ENCODE measurements at regions not wholly inside any gene's neighbourhood (a gene's known extent, or its start where the extent isn't known, plus 50 kb on each side); places are given as distances from the start of the nearest gene placed in this dataset.

DNA sequence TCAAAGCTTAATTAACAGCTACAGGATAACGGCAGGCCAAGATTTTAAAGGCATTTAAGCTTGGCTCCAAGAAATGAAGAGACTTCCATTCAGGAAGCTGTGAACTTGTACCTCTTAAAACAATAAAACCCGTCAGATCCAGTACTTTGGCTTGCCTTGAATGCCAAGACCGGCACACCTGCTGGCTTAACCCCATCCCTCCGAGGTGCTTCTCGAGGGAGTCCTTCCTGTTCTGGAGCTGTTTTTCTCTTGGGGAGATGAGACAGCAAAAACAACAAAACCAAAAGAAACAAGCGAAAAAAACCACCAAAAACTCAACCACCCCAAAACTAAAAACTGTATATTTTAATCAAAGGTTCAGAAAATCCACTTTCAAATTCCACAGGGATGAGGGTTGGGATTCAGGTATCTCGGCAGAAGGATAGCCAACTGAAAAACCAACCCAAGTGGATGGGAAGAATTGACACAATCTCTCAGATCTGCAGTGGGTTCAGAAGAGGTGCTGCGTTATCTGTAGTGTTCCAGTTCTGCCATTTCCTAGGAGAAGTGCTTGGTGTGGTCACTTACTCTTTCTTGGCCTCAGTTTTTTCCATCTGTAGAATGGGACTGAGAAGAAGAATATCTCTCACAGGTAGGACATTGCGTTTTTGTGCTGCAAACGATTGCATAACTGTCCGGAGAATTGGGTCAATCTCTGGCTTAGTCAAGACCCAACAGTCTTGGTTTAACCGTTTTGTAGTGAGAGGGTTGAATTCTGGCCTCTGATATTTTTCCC lies 420.1 kb downstream of the VRK1 start:
- TF ChIP-seq, protein P1, sequence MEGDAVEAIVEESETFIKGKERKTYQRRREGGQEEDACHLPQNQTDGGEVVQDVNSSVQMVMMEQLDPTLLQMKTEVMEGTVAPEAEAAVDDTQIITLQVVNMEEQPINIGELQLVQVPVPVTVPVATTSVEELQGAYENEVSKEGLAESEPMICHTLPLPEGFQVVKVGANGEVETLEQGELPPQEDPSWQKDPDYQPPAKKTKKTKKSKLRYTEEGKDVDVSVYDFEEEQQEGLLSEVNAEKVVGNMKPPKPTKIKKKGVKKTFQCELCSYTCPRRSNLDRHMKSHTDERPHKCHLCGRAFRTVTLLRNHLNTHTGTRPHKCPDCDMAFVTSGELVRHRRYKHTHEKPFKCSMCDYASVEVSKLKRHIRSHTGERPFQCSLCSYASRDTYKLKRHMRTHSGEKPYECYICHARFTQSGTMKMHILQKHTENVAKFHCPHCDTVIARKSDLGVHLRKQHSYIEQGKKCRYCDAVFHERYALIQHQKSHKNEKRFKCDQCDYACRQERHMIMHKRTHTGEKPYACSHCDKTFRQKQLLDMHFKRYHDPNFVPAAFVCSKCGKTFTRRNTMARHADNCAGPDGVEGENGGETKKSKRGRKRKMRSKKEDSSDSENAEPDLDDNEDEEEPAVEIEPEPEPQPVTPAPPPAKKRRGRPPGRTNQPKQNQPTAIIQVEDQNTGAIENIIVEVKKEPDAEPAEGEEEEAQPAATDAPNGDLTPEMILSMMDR (conservative IDR thresholded peaks at IDR 0.05; ENCODE audit: low read depth, low read length): no peak
- H3K4me3 ChIP-seq (ENCODE audit: low read depth, low read length): no peak overlapping the region
- DNase-seq (ENCODE audit: low read depth): no peak

DNA sequence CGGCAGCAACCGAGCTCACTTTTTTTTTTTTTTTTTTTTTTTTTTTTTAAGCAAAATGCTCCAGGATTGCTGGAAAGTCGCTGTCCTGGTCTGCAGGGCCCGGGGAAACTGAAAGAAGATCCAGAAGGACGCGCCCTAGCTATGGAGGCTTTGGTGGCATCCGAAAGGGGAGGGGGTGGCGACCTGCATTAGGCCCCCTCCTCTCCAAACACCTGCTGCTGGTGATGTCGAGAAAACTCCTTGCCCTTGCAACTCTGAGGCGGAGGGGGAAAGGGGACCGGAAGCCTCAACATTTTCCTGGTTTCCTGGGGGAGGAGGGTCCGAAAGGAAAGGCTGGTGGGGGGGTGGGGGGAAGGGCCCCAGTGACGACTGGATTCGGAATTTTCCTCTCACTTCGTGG lies 421.1 kb downstream of the VRK1 start:
- no peak for DNase-seq (ENCODE audit: low read depth)
- TF ChIP-seq, protein P1 (conservative IDR thresholded peaks at IDR 0.05; ENCODE audit: low read depth, low read length): no peak
- H3K4me3 ChIP-seq (ENCODE audit: low read depth, low read length): peak overlapping the region; percentile 59

DNA sequence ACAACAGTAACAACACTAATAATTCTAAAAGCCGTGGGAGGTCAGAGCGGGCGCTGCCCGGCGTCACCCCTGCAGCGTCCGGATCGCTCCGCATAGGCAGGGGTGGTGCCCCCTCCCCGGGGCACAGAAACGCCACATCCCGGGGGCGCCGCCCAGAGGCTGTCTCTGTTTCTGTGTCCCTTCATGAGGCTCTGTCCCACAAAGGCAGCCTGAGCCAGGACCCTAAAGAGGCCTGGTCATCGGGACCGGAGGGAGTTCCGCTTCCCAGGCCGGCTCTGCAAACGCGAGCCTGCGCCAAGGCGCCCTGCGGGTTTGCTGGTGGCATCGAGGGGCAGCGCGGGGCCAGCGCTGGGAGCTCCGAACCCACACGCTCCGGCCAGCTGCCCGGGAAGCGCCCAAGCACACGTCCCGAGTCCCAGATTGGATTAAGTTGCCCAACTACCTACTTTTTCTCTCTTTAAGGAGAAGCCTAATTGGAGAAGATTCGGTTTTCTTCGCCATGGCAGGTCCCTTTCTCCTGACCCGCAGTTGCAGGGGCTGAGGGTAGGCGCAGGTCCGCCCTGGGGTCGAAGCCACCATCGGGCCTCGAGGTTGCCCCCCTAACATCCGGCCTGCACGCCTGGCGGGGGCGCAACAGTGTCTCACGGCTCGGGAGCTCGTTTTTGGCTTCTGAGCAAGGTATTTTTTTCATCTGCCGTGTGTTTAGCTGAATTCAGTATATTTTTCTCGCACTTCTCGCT lies 421.7 kb downstream of the VRK1 start:
- TF ChIP-seq, protein P1 (conservative IDR thresholded peaks at IDR 0.05; ENCODE audit: low read depth, low read length): peak; percentile 10
- peak overlapping the region; percentile 59 for H3K4me3 ChIP-seq (ENCODE audit: low read depth, low read length)
- no peak for DNase-seq (ENCODE audit: low read depth)

DNA sequence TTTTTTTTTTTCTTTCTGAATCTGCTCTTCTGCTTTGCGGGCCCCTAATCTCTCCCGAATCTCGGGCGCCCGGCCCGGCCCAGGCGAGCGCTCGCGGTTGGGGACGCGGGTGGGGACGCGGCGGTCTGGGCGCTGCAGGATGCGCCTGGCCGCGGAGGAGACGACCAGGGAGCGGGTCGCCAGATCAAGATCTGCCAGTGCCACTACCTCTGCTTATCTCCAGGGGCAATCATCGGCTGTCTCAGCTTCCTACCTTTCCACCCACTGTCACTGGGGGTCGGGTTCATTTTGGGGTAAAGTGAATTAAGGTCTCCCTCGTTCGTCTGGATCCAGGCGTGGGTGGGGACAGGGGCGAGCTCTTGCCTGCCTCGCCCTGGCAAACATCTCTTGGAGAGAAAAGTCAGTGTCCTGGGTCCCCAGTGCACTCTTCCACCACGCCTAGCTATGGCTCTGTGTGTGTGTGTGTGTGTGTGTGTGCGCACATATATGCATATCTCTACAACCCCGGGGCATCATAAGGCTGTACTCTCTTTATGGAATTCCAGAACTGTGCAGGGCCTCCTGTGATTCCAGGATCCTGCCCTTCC lies 422.3 kb downstream of the VRK1 start:
- no peak for DNase-seq (ENCODE audit: low read depth)

DNA sequence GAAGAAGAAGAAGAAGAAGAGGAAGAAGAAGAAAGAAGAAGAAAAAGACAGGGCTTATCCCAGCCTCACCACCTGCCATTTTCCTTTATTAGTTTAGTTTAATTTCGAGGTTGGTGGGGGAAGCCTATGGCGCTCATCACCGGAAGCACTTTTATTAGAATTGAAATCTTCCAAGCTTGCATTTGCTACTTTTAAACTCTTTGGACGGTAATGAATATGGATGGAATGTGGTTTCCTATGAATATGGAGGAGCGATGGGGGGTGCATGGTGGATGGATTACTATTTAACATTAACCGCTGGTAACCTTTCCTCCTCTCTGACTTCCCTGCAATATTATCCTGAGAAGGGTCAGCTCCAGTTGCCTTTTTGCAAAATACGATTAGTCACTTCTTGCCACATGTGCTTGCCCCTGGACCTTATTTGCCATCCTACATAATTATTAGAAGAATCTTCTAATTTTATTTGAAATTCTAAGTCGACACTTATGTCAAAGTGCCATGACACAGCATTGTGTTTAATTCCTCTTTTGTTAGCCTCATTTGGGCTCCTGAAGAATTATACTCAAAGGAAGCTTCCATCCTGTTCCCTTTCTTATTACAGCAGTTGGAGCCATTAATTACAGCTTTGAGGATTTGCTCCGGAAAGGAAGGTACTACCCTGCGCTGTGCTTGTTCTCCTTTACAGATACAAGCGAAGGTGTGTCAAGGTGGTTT lies 424.5 kb downstream of the VRK1 start:
- no peak overlapping the region for H3K4me3 ChIP-seq (ENCODE audit: low read depth, low read length)
- TF ChIP-seq, protein P1 (conservative IDR thresholded peaks at IDR 0.05; ENCODE audit: low read depth, low read length): no peak
- no peak for DNase-seq (ENCODE audit: low read depth)

More for the DNA sequence above, 422.3 kb downstream of the VRK1 start:
- TF ChIP-seq, protein P1 (conservative IDR thresholded peaks at IDR 0.05; ENCODE audit: low read depth, low read length): no peak
- peak overlapping the region; percentile 59 for H3K4me3 ChIP-seq (ENCODE audit: low read depth, low read length)

DNA sequence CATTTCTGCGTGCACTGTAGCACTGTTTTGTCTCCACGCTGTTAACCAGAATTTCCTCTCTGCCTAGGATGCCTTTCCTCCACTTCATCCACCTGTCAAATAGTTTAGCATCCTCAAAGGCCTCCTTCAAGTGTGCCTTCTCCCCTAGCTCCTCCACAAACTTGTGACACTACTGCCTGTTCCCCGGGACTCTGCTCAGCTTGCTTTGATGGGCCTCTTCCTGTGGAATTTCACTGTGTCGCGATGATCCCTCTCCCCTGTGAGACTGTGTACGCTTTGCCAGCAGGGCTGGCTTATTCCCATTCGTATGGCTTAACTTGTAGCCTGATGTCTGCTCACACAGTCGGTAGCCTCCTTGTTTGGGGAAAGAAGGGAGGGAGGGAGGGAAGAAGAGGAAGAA lies 426.8 kb downstream of the VRK1 start:
- DNase-seq (ENCODE audit: low read depth): no peak
- TF ChIP-seq, protein P1 (conservative IDR thresholded peaks at IDR 0.05; ENCODE audit: low read depth, low read length): no peak
- H3K4me3 ChIP-seq (ENCODE audit: low read depth, low read length): no peak overlapping the region

Measured in epithelial cell of proximal tubule (primary cell).